ENCODE measurements at regions not wholly inside any gene's neighbourhood (a gene's known extent, or its start where the extent isn't known, plus 50 kb on each side); places are given as distances from the start of the nearest gene placed in this dataset.

- no peak for DNase-seq
These were observed 237.2 kb downstream of the SPATA18 start for GRCh38 chr4:52288212-52288855.

GRCh38 chr4:52290466-52290865 lies 239.4 kb downstream of the SPATA18 start:
- DNase-seq, result no peak

- no peak for DNase-seq
These were observed 241.1 kb downstream of the SPATA18 start for GRCh38 chr4:52292245-52292644.

GRCh38 chr4:52296341-52296740 lies 245.2 kb downstream of the SPATA18 start:
- no peak for DNase-seq

GRCh38 chr4:52298444-52298843 lies 247.3 kb downstream of the SPATA18 start:
- no peak for DNase-seq

GRCh38 chr4:52299120-52299519 lies 248.0 kb downstream of the SPATA18 start:
- no peak for DNase-seq

- no peak for DNase-seq
These were observed 260.5 kb downstream of the SPATA18 start for GRCh38 chr4:52311464-52312125.

- no peak for DNase-seq
These were observed 261.6 kb downstream of the SPATA18 start for GRCh38 chr4:52312722-52313121.

GRCh38 chr4:52317361-52317879 lies 266.3 kb downstream of the SPATA18 start:
- no peak for DNase-seq

- DNase-seq, result no peak
These were observed 266.9 kb downstream of the SPATA18 start for GRCh38 chr4:52317981-52318380.

- no peak for DNase-seq
These were observed 278.8 kb downstream of the SPATA18 start for GRCh38 chr4:52329894-52330293.

- DNase-seq, result no peak
These were observed 292.5 kb downstream of the SPATA18 start for GRCh38 chr4:52343595-52343994.

GRCh38 chr4:52350926-52351325 lies 299.8 kb downstream of the SPATA18 start:
- no peak for DNase-seq

GRCh38 chr4:52358366-52358765 lies 300.7 kb downstream of the USP46 start:
- DNase-seq, result no peak

- DNase-seq, result no peak
These were observed 300.2 kb downstream of the USP46 start for GRCh38 chr4:52358883-52359321.

GRCh38 chr4:52366191-52366590 lies 292.9 kb downstream of the USP46 start:
- no peak for DNase-seq

GRCh38 chr4:52366621-52367020 lies 292.5 kb downstream of the USP46 start:
- no peak for DNase-seq

GRCh38 chr4:52367282-52367830 lies 291.7 kb downstream of the USP46 start:
- no peak for DNase-seq

GRCh38 chr4:52368895-52369294 lies 290.2 kb downstream of the USP46 start:
- no peak for DNase-seq

GRCh38 chr4:52369649-52370048 lies 289.5 kb downstream of the USP46 start:
- no peak for DNase-seq

- no peak for DNase-seq
These were observed 288.5 kb downstream of the USP46 start for GRCh38 chr4:52370576-52370975.

GRCh38 chr4:52371841-52372240 lies 287.3 kb downstream of the USP46 start:
- no peak for DNase-seq

- no peak for DNase-seq
These were observed 286.8 kb downstream of the USP46 start for GRCh38 chr4:52372269-52372668.

- DNase-seq, result no peak
These were observed 286.4 kb downstream of the USP46 start for GRCh38 chr4:52372747-52373146.
